Pancreas (tissue), 10 donors: ENCODE measurements at regions not wholly inside any gene's neighbourhood (a gene's known extent, or its start where the extent isn't known, plus 50 kb on each side); places are given as distances from the start of the nearest gene placed in this dataset.
"Not testable (repeated sequence)": the region's sequence is repeated elsewhere in the genome, so short reads cannot be mapped to it uniquely, and the experiment has no call there.

Source experiments
- ATAC-seq, 4 donors: fragments of 200-7000 bp; cut with Tn5 transposase; one replicate each; pipeline versions ENCODE4 v1.8.0 to v1.9.1; 2020; ENCODE audit warnings: mild to moderate bottlenecking in 4 of 4, moderate library complexity in 4 of 4
- DNase-seq, 6 donors: peaks; one replicate each; pipeline ENCODE4 v3.0.0-alpha.2; 2020
- FAIRE-seq: peaks from 2 replicates; lab custom pipeline; 2012; peaks lifted over from hg19 to GRCh38; lab: Jason Lieb, UNC
- H3K27ac ChIP-seq, 4 donors: fragments of 200-600 bp; sonication (generic); 1 replicate in 3 of 4; 2 replicates in 1 of 4; pipeline versions ENCODE4 v1.5.0 to v1.8.0; 2020
- H3K27me3 ChIP-seq, 4 donors: fragments of 200-600 bp; one replicate each; pipeline ENCODE4 v1.8.0; 2021
- H3K36me3 ChIP-seq, 3 donors: fragments of 200-600 bp; sonication (generic) in 1 of 3; one replicate each; pipeline versions ENCODE4 v1.5.0 to v1.8.0; 2020 to 2021
- H3K4me1 ChIP-seq, 3 donors: fragments of 200-600 bp; one replicate each; pipeline ENCODE4 v1.8.0; 2021
- H3K4me3 ChIP-seq, 4 donors: fragments of 200-600 bp; sonication (generic) in 2 of 4; one replicate each; pipeline versions ENCODE4 v1.5.0 to v1.8.0; 2020 to 2021
- H3K9me3 ChIP-seq, 4 donors: fragments of 200-600 bp; one replicate each; pipeline ENCODE4 v1.8.0; 2021
- WGBS, 2 donors: extraction: QIAGEN DNeasy Blood & Tissue Kit; methylation state at CpG; one replicate each; pipeline ENCODE4 v1.1.7; 2013; 5-methylcytosine and 5-hydroxymethylcytosine counted together
- intact Hi-C, 3 donors: fragments of 100-400 bp; cut with DNase I; formaldehyde crosslinking; loops; one replicate each; pipeline versions ENCODE4 v1.11.1 to v1.14.2; 2022
- TF ChIP-seq, protein P1 (sequence below), 4 donors: fragments of 200-600 bp; sonication (generic) in 3 of 4; IDR thresholded peaks; one replicate each; pipeline versions ENCODE4 v1.5.0 to v1.8.0; 2021; ENCODE audit warnings: antibody characterized with exemption in 4 of 4
- donor health status: healthy with polysubstance abuse.
- donor health status: DM: no; HTN: no; CAD: no; lungs with moderate emphysema.
- donor health status: DM: no; HTN: no; CAD: no.
- donor health status: control.
- donor health status: control.
- donor health status: Bipolar disorder and iron deficiency.
- donor health status: DM: yes; HTN: yes; CAD: no.
- donor health status: DM: no; HTN: no; CAD: no.
- donor health status: DM: no; HTN: no; CAD: no.
- donor health status: DM: yes; HTN: yes; CAD: no.

DNA sequence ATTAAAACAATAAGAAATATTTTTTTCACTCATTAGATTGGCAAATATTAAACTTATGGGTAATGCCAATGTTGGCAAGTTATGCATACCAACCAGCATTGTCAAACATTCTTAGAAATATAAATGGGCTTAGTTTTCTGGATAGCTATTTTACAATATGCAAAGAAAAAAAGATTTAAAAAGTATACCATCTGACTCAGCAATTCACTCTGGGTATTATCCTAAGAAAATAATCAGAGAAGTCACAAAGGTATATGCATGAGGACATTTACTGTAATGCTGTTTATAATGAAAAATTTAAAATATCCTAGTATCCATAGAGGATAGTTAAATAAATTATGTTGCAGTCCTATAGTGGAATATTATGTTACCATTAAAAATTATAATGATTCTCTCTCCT is 57.4 kb upstream of the PTPDC1 start:
- no peak overlapping the region for H3K27ac ChIP-seq
- intact Hi-C loops = no loop called here
- FAIRE-seq = no peak
- no peaks in the 10 kb centered on the region for H3K27me3 ChIP-seq
- no peaks in the 10 kb centered on the region for H3K9me3 ChIP-seq
- no peaks in the 10 kb centered on the region for H3K36me3 ChIP-seq
- TF ChIP-seq, protein P1, sequence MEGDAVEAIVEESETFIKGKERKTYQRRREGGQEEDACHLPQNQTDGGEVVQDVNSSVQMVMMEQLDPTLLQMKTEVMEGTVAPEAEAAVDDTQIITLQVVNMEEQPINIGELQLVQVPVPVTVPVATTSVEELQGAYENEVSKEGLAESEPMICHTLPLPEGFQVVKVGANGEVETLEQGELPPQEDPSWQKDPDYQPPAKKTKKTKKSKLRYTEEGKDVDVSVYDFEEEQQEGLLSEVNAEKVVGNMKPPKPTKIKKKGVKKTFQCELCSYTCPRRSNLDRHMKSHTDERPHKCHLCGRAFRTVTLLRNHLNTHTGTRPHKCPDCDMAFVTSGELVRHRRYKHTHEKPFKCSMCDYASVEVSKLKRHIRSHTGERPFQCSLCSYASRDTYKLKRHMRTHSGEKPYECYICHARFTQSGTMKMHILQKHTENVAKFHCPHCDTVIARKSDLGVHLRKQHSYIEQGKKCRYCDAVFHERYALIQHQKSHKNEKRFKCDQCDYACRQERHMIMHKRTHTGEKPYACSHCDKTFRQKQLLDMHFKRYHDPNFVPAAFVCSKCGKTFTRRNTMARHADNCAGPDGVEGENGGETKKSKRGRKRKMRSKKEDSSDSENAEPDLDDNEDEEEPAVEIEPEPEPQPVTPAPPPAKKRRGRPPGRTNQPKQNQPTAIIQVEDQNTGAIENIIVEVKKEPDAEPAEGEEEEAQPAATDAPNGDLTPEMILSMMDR (IDR thresholded peaks at IDR 0.05) = no peak
- H3K4me1 ChIP-seq = peaks cover 0 to 8% (median 0%) of the 10 kb centered on the region in 3 donors
- no peak for DNase-seq
- no peak for ATAC-seq
- H3K4me3 ChIP-seq = no peak overlapping the region

DNA sequence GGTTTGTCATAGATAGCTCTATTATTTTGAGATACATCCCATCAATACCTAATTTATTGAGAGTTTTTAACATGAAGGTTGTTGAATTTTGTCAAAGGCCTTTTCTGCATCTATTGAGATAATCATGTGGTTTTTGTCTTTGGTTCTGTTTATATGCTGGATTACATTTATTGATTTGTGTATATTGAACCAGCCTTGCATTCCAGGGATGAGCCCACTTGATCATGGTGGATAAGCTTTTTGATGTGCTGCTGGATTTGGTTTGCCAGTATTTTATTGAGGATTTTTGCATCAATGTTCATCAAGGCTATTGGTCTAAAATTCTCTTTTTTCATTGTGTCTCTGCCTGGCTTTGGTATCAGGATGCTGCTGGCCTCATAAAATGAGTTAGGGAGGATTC is 61.8 kb upstream of the PTPDC1 start:
- H3K4me1 ChIP-seq, H3K36me3 ChIP-seq, FAIRE-seq, ATAC-seq, H3K9me3 ChIP-seq, H3K4me3 ChIP-seq, DNase-seq, H3K27ac ChIP-seq, intact Hi-C loops, H3K27me3 ChIP-seq: not testable (repeated sequence)

DNA sequence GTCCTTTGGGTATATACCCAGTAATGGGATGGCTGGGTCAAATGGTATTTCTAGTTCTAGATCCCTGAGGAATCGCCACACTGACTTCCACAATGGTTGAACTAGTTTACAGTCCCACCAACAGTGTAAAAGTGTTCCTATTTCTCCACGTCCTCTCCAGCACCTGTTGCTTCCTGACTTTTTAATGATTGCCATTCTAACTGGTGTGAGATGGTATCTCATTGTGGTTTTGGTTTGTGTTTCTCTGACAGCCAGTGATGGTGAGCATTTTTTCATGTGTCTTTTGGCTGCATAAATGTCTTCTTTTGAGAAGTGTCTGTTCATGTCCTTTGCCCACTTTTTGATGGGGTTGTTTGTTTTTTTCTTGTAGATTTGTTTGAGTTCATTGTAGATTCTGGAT is 63.4 kb upstream of the PTPDC1 start:
- DNase-seq, FAIRE-seq, H3K36me3 ChIP-seq, H3K27ac ChIP-seq, intact Hi-C loops, H3K4me3 ChIP-seq, H3K9me3 ChIP-seq, H3K27me3 ChIP-seq, ATAC-seq, H3K4me1 ChIP-seq: not testable (repeated sequence)
- WGBS, 2 donors = no CpG with 5 or more reads among the region's 2 CpGs

DNA sequence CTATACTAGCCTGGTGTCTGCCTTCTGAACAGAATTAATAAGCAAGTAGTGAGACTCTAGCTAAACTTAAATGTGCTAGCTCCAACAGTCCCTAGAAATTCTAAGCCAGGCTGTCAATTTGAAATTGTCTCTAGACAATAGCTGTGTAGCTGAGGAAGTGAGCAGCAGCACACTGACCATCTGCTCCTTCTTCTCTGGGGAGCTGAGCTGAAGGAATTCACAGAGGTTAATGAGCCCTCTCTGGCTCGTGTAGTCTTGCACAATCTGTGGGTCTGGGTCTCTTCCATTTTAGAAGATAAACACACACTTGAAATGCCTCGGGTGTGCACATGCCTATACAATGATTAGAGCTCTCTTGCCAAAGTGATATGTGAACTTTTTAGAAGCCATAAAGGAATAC is 63.5 kb upstream of the BARX1 start:
- ATAC-seq (peak in 1 of 4 donors; percentile 25), DNase-seq (no peak), FAIRE-seq (no peak)
- Histone ChIP-seq H3K27ac (no peak overlapping the region), H3K9me3 (no peaks in the 10 kb centered on the region), H3K4me3 (no peak overlapping the region), H3K36me3 (no peaks in the 10 kb centered on the region), H3K4me1 (no peaks in the 10 kb centered on the region), H3K27me3 (no peaks in the 10 kb centered on the region)
- TF ChIP-seq, protein P1 (IDR thresholded peaks at IDR 0.05) = no peak
- WGBS, 2 donors = 32 to 43% methylated on average over 2 of the region's 2 CpGs
- intact Hi-C loops = no loop called here

DNA sequence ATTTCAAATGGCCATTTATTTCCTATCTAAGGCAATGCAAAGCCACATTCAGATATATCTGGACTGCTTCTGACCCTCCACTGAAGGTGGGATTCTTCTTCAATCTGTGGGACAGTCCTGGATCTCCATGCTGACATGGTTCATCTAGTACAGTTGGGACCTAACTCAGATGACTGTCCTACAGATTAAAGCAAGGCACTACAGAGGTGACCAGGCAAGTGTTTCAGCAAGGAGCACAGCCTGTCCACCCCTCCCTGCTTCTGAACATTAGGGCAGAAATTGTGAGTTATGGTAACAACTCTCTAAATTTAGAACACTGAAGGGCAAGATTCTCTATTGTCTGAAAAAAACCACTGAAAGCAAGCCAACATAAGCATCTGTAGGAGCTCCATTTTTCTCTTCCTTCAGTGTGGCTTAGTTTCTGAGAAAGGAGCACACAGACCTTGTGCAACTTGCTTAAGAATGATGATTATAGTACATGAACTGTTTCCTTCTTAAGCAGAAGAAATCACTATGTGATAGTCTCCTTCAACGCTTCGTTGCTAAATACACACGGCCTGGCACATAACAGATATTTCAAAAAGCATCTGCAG is 62.9 kb upstream of the BARX1 start:
- ATAC-seq (no peak), FAIRE-seq (no peak), DNase-seq (no peak)
- TF ChIP-seq, protein P1 (IDR thresholded peaks at IDR 0.05) = no peak
- Histone ChIP-seq H3K4me3 (no peak overlapping the region), H3K27me3 (no peaks in the 10 kb centered on the region), H3K27ac (no peak overlapping the region), H3K9me3 (no peaks in the 10 kb centered on the region), H3K4me1 (no peaks in the 10 kb centered on the region), H3K36me3 (no peaks in the 10 kb centered on the region)
- WGBS, 2 donors = 67 to 70% methylated on average over 3 of the region's 3 CpGs
- intact Hi-C loops = no loop called here

DNA sequence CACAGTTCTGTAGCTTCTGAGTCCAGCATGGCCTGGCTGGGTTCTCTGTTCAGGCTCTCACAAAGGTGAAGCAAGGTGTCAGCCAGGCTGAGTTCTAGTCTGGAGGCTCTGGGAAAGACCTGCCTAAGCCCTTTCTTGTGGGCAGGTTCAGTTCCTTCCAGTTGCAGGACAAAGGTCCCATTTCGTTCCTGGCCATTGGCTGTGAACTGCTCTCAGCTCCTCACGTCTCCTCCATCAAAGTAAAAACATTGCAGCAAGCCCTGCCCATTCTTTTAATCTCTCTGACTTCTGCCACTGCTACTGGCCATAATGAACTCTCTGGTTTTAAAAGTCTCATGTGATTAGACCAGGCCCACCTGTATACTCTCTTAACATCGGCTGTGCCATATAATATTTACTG is 61.6 kb upstream of the BARX1 start:
- DNase-seq = no peak

More for the DNA sequence above, 61.6 kb upstream of the BARX1 start:
- no peaks in the 10 kb centered on the region for H3K36me3 ChIP-seq
- no peaks in the 10 kb centered on the region for H3K9me3 ChIP-seq
- ATAC-seq (no peak), FAIRE-seq (no peak)
- TF ChIP-seq, protein P1 (IDR thresholded peaks at IDR 0.05) = no peak
- H3K27me3 ChIP-seq = no peaks in the 10 kb centered on the region
- H3K27ac ChIP-seq = no peak overlapping the region
- intact Hi-C loops = no loop called here
- H3K4me3 ChIP-seq = no peak overlapping the region
- 80 to 81% methylated on average over 3 of the region's 3 CpGs for WGBS, 2 donors
- no peaks in the 10 kb centered on the region for H3K4me1 ChIP-seq
